ENCODE measurements at regions not wholly inside any gene's neighbourhood (a gene's known extent, or its start where the extent isn't known, plus 50 kb on each side); places are given as distances from the start of the nearest gene placed in this dataset.

DNA sequence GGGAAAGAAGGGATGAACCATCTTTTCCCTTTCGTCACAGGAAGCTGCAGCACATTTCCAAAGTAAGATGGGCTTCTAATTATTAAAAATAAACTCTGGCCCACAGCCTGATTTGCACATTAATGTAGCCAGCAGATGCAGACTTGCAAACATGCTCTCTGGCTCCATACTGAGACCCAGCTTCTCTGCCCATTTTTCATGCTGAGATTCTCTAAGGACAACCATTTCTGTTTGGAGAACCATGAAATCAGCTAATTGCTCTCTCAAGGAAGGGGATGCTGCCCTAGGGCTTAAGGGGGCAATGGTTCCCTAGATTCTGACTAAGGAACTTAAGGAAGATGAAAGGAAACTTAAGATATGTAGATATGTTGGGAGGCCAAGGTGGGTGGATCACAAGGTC is 63.0 kb upstream of the CES5A start:
- POLR2A ChIA-PET = no interaction called here
- Histone ChIP-seq H3K9me3 (ENCODE audit: control insufficient read depth in 1 of 2, insufficient read depth in 1 of 2, low read length in 2 of 2) (no peaks in the 10 kb centered on the region), H3K4me1 (ENCODE audit: insufficient read depth, low read length) (no peaks in the 10 kb centered on the region), H3K27me3 (ENCODE audit: control insufficient read depth in 1 of 2, insufficient read depth in 2 of 2, low read length in 2 of 2) (peaks cover under 1 to 13% of the 10 kb centered on the region in 2 experiments), H3K27ac (ENCODE audit: low read depth in 1 of 2, low read length in 2 of 2) (no peak overlapping the region), H3K36me3 (ENCODE audit: insufficient read depth, low read length) (no peaks in the 10 kb centered on the region), H3K4me3 (ENCODE audit: low read length) (no peak overlapping the region)
- no peak overlapping the region for H3K27ac Mint-ChIP-seq
- H3K27me3 Mint-ChIP-seq = peaks cover 56% of the 10 kb centered on the region
- CTCF ChIA-PET = no interaction called here
- TF ChIP-seq, protein P1, sequence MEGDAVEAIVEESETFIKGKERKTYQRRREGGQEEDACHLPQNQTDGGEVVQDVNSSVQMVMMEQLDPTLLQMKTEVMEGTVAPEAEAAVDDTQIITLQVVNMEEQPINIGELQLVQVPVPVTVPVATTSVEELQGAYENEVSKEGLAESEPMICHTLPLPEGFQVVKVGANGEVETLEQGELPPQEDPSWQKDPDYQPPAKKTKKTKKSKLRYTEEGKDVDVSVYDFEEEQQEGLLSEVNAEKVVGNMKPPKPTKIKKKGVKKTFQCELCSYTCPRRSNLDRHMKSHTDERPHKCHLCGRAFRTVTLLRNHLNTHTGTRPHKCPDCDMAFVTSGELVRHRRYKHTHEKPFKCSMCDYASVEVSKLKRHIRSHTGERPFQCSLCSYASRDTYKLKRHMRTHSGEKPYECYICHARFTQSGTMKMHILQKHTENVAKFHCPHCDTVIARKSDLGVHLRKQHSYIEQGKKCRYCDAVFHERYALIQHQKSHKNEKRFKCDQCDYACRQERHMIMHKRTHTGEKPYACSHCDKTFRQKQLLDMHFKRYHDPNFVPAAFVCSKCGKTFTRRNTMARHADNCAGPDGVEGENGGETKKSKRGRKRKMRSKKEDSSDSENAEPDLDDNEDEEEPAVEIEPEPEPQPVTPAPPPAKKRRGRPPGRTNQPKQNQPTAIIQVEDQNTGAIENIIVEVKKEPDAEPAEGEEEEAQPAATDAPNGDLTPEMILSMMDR (IDR thresholded peaks at IDR 0.05) = no peak
- intact Hi-C loops (cut with DNase I, micrococcal nuclease) = no loop called here
- peaks cover 9% of the 10 kb centered on the region for H3K9me3 Mint-ChIP-seq
- DNase-seq (no peak), ATAC-seq (ENCODE audit: poor library complexity) (no peak)
- no peak overlapping the region for H3K4me3 Mint-ChIP-seq
- no peaks in the 10 kb centered on the region for H3K4me1 Mint-ChIP-seq (ENCODE audit: low read depth)
- no peaks in the 10 kb centered on the region for H3K36me3 Mint-ChIP-seq (ENCODE audit: low read depth)

DNA sequence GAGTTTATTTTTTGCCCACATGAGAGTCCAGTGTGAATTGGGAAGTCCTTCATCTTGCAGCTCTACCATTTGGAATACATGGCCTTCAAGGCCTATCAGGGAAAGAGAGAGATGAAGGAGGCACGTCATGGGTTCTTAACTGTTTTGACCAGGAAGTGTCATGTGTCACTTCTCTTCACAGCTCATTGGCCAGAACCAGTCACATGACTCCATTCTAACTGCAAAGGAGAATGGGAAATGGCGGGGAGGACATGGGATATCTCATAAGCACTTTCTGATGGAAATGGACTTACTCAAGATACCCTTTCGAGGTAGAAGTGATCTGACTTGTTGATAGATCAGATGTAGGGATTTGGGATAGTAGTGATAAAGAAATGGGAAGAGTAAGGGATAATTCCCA is 57.9 kb upstream of the CES5A start:
- Mint-ChIP-seq H3K27me3 (peaks cover 32% of the 10 kb centered on the region), H3K4me1 (ENCODE audit: low read depth) (no peaks in the 10 kb centered on the region), H3K9me3 (peaks cover 7% of the 10 kb centered on the region), H3K27ac (no peak overlapping the region), H3K4me3 (no peak overlapping the region), H3K36me3 (ENCODE audit: low read depth) (no peaks in the 10 kb centered on the region)
- no peaks in the 10 kb centered on the region for H3K4me1 ChIP-seq (ENCODE audit: insufficient read depth, low read length)
- H3K27ac ChIP-seq (ENCODE audit: low read depth in 1 of 2, low read length in 2 of 2) = no peak overlapping the region
- CTCF ChIA-PET = no interaction called here
- peaks cover 0 to 9% of the 10 kb centered on the region in 2 experiments for H3K27me3 ChIP-seq (ENCODE audit: control insufficient read depth in 1 of 2, insufficient read depth in 2 of 2, low read length in 2 of 2)
- intact Hi-C loops (cut with DNase I, micrococcal nuclease) = no loop called here
- H3K9me3 ChIP-seq (ENCODE audit: control insufficient read depth in 1 of 2, insufficient read depth in 1 of 2, low read length in 2 of 2) = peaks cover 0 to 5% of the 10 kb centered on the region in 2 experiments
- TF ChIP-seq, protein P1 (IDR thresholded peaks at IDR 0.05) = no peak
- no peaks in the 10 kb centered on the region for H3K36me3 ChIP-seq (ENCODE audit: insufficient read depth, low read length)
- DNase-seq = no peak
- POLR2A ChIA-PET = no interaction called here
- H3K4me3 ChIP-seq (ENCODE audit: low read length) = no peak overlapping the region
- no peak for ATAC-seq (ENCODE audit: poor library complexity)

DNA sequence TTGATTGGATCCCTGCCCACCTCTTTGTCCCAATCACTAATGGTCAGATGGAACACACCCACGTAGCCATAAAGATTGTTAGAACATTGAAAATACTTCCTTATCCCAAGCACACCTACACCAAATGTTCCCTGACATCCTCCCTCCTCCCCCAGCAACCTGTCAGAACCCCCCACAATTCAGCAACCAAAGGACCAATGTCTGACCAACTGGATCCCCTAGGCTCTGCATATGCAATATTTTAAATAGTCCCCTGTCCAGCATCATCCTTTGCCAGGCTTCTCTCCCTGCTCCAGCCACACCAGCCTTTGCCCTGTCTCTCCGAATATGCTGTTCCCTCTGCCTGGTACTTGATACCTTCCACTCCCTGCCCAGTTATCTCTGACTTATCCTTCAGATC is 54.9 kb upstream of the CES5A start:
- Mint-ChIP-seq H3K36me3 (ENCODE audit: low read depth) (no peaks in the 10 kb centered on the region), H3K27ac (no peak overlapping the region), H3K9me3 (peaks cover 3% of the 10 kb centered on the region), H3K27me3 (peaks cover 4% of the 10 kb centered on the region), H3K4me3 (no peak overlapping the region), H3K4me1 (ENCODE audit: low read depth) (no peaks in the 10 kb centered on the region)
- TF ChIP-seq, protein P1 (IDR thresholded peaks at IDR 0.05) = no peak
- Histone ChIP-seq H3K36me3 (ENCODE audit: insufficient read depth, low read length) (no peaks in the 10 kb centered on the region), H3K27me3 (ENCODE audit: control insufficient read depth in 1 of 2, insufficient read depth in 2 of 2, low read length in 2 of 2) (no peaks in the 10 kb centered on the region), H3K4me3 (ENCODE audit: low read length) (no peak overlapping the region), H3K27ac (ENCODE audit: low read depth in 1 of 2, low read length in 2 of 2) (no peak overlapping the region), H3K4me1 (ENCODE audit: insufficient read depth, low read length) (no peaks in the 10 kb centered on the region), H3K9me3 (ENCODE audit: control insufficient read depth in 1 of 2, insufficient read depth in 1 of 2, low read length in 2 of 2) (peaks cover 0 to 5% of the 10 kb centered on the region in 2 experiments)
- ChIA-PET CTCF (no interaction called here), POLR2A (no interaction called here)
- intact Hi-C loops (cut with DNase I, micrococcal nuclease) = no loop called here
- DNase-seq (no peak), ATAC-seq (ENCODE audit: poor library complexity) (no peak)

All from CD4-positive, alpha-beta T cell (primary cell).